ENCODE measurements at regions not wholly inside any gene's neighbourhood (a gene's known extent, or its start where the extent isn't known, plus 50 kb on each side); places are given as distances from the start of the nearest gene placed in this dataset.

- Histone ChIP-seq H3K27ac (replicated peaks) (peak overlapping the region; percentile 97), H3K27me3 (ENCODE audit: insufficient read depth, poor library complexity, severe bottlenecking) (no peaks in the 10 kb centered on the region), H3K4me3 (replicated peaks; ENCODE audit: insufficient read depth, low read length) (no peak overlapping the region)
- peak; percentile 82 for TF ChIP-seq POLR2AphosphoS5 (IDR thresholded peaks at IDR 0.05; ENCODE audit: low read depth)
- TF ChIP-seq, protein P1, sequence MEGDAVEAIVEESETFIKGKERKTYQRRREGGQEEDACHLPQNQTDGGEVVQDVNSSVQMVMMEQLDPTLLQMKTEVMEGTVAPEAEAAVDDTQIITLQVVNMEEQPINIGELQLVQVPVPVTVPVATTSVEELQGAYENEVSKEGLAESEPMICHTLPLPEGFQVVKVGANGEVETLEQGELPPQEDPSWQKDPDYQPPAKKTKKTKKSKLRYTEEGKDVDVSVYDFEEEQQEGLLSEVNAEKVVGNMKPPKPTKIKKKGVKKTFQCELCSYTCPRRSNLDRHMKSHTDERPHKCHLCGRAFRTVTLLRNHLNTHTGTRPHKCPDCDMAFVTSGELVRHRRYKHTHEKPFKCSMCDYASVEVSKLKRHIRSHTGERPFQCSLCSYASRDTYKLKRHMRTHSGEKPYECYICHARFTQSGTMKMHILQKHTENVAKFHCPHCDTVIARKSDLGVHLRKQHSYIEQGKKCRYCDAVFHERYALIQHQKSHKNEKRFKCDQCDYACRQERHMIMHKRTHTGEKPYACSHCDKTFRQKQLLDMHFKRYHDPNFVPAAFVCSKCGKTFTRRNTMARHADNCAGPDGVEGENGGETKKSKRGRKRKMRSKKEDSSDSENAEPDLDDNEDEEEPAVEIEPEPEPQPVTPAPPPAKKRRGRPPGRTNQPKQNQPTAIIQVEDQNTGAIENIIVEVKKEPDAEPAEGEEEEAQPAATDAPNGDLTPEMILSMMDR (IDR thresholded peaks at IDR 0.05; ENCODE audit: insufficient read depth, low read length) = no peak
- peak; percentile 40; the same call in 1 of the 2 replicates for TF ChIP-seq GABPA (IDR thresholded peaks at IDR 0.05; ENCODE audit: low read depth)
- no peak for TF ChIP-seq SPI1 (IDR thresholded peaks at IDR 0.05; ENCODE audit: borderline replicate concordance, low read depth)
- TF ChIP-seq, protein P2, sequence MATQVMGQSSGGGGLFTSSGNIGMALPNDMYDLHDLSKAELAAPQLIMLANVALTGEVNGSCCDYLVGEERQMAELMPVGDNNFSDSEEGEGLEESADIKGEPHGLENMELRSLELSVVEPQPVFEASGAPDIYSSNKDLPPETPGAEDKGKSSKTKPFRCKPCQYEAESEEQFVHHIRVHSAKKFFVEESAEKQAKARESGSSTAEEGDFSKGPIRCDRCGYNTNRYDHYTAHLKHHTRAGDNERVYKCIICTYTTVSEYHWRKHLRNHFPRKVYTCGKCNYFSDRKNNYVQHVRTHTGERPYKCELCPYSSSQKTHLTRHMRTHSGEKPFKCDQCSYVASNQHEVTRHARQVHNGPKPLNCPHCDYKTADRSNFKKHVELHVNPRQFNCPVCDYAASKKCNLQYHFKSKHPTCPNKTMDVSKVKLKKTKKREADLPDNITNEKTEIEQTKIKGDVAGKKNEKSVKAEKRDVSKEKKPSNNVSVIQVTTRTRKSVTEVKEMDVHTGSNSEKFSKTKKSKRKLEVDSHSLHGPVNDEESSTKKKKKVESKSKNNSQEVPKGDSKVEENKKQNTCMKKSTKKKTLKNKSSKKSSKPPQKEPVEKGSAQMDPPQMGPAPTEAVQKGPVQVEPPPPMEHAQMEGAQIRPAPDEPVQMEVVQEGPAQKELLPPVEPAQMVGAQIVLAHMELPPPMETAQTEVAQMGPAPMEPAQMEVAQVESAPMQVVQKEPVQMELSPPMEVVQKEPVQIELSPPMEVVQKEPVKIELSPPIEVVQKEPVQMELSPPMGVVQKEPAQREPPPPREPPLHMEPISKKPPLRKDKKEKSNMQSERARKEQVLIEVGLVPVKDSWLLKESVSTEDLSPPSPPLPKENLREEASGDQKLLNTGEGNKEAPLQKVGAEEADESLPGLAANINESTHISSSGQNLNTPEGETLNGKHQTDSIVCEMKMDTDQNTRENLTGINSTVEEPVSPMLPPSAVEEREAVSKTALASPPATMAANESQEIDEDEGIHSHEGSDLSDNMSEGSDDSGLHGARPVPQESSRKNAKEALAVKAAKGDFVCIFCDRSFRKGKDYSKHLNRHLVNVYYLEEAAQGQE (IDR thresholded peaks at IDR 0.05; ENCODE audit: insufficient replicate concordance, low read depth) = peak; percentile 32
- DNase-seq (ENCODE audit: low read depth in 1 of 2, low spot score in 1 of 2) = peak; percentile 87 to 89
Measured at GRCh38 chr13:48862572-48862971, 113.1 kb upstream of the FNDC3A start.

- TF ChIP-seq SPI1 (IDR thresholded peaks at IDR 0.05; ENCODE audit: borderline replicate concordance, low read depth) (no peak), POLR2AphosphoS5 (IDR thresholded peaks at IDR 0.05; ENCODE audit: low read depth) (no peak), GABPA (IDR thresholded peaks at IDR 0.05; ENCODE audit: low read depth) (no peak)
- TF ChIP-seq, protein P2 (IDR thresholded peaks at IDR 0.05; ENCODE audit: insufficient replicate concordance, low read depth) = no peak
- TF ChIP-seq, protein P1 (IDR thresholded peaks at IDR 0.05; ENCODE audit: insufficient read depth, low read length) = no peak
- H3K27ac ChIP-seq (replicated peaks) = peak overlapping the region; percentile 97
- no peak for DNase-seq (ENCODE audit: low read depth in 1 of 2, low spot score in 1 of 2)
- no peak overlapping the region for H3K4me3 ChIP-seq (replicated peaks; ENCODE audit: insufficient read depth, low read length)
- H3K27me3 ChIP-seq (ENCODE audit: insufficient read depth, poor library complexity, severe bottlenecking) = no peaks in the 10 kb centered on the region
Measured at GRCh38 chr13:48864100-48864499, 111.6 kb upstream of the FNDC3A start.

GRCh38 chr13:48866249-48866648 lies 109.5 kb upstream of the FNDC3A start:
- no peak overlapping the region for H3K4me3 ChIP-seq (replicated peaks; ENCODE audit: insufficient read depth, low read length)
- H3K27me3 ChIP-seq (ENCODE audit: insufficient read depth, poor library complexity, severe bottlenecking) = no peaks in the 10 kb centered on the region
- H3K27ac ChIP-seq (replicated peaks) = peak overlapping the region; percentile 35
- DNase-seq (ENCODE audit: low read depth in 1 of 2, low spot score in 1 of 2) = peak in 1 of 2 experiments; percentile 22
- TF ChIP-seq SPI1 (IDR thresholded peaks at IDR 0.05; ENCODE audit: borderline replicate concordance, low read depth) (no peak), GABPA (IDR thresholded peaks at IDR 0.05; ENCODE audit: low read depth) (no peak), POLR2AphosphoS5 (IDR thresholded peaks at IDR 0.05; ENCODE audit: low read depth) (no peak)
- TF ChIP-seq, protein P2 (IDR thresholded peaks at IDR 0.05; ENCODE audit: insufficient replicate concordance, low read depth) = no peak
- TF ChIP-seq, protein P1 (IDR thresholded peaks at IDR 0.05; ENCODE audit: insufficient read depth, low read length) = no peak

All from HL-60 (cell line).